ENCODE measurements at regions not wholly inside any gene's neighbourhood (a gene's known extent, or its start where the extent isn't known, plus 50 kb on each side); places are given as distances from the start of the nearest gene placed in this dataset.

GRCh38 chr6:120248451-120248850 lies 898.9 kb upstream of the MAN1A1 start (continued):
- no peak for TF ChIP-seq CHD7 (IDR thresholded peaks at IDR 0.05; ENCODE audit: insufficient replicate concordance, low read length)
- TF ChIP-seq SP4 (IDR thresholded peaks at IDR 0.05; ENCODE audit: low read length): no peak
- TF ChIP-seq TCF12 (IDR thresholded peaks at IDR 0.05; ENCODE audit: low read depth, low read length): no peak
- TF ChIP-seq BCL11A (IDR thresholded peaks at IDR 0.05; ENCODE audit: low read depth in 2 of 2, low read length in 2 of 2): no peak
- no peak for TF ChIP-seq CTBP2 (IDR thresholded peaks at IDR 0.05; ENCODE audit: borderline replicate concordance, insufficient read depth, insufficient read length, low read length)
- TF ChIP-seq CHD1 (IDR thresholded peaks at IDR 0.05; ENCODE audit: low read depth, low read length): no peak
- TF ChIP-seq EZH2 (IDR thresholded peaks at IDR 0.05; ENCODE audit: low read depth, low read length, severe bottlenecking): no peak
- no peak for TF ChIP-seq RFX5 (IDR thresholded peaks at IDR 0.05; ENCODE audit: borderline replicate concordance, low read depth, low read length)
